ENCODE measurements at regions not wholly inside any gene's neighbourhood (a gene's known extent, or its start where the extent isn't known, plus 50 kb on each side); places are given as distances from the start of the nearest gene placed in this dataset.

- H3K27me3 Mint-ChIP-seq: no peaks in the 10 kb centered on the region
- ChIA-PET POLR2A (no interaction called here), CTCF (no interaction called here)
- no peaks in the 10 kb centered on the region for H3K36me3 Mint-ChIP-seq (ENCODE audit: low read depth)
- no peak for ATAC-seq
- no peak for DNase-seq
- no peak overlapping the region for H3K27ac Mint-ChIP-seq
- H3K9me3 Mint-ChIP-seq (ENCODE audit: low read depth): peaks cover 7% of the 10 kb centered on the region
- H3K4me3 Mint-ChIP-seq: no peak overlapping the region
- intact Hi-C loops (cut with DNase I, micrococcal nuclease): no loop called here
- no peaks in the 10 kb centered on the region for H3K4me1 Mint-ChIP-seq
Observed at GRCh38 chr6:78561015-78561414, 306.3 kb upstream of the IRAK1BP1 start.

- peaks cover 13% of the 10 kb centered on the region for H3K9me3 Mint-ChIP-seq (ENCODE audit: low read depth)
Observed at GRCh38 chr6:78565997-78566396, 301.4 kb upstream of the IRAK1BP1 start.

GRCh38 chr6:78570044-78570443 is 297.3 kb upstream of the IRAK1BP1 start:
- DNase-seq (no peak), ATAC-seq (no peak)
- H3K9me3 Mint-ChIP-seq (ENCODE audit: low read depth): peaks cover 21% of the 10 kb centered on the region
- ChIA-PET POLR2A (no interaction called here), CTCF (no interaction called here)
- H3K36me3 Mint-ChIP-seq (ENCODE audit: low read depth): no peaks in the 10 kb centered on the region
- H3K4me3 Mint-ChIP-seq: no peak overlapping the region
- no peak overlapping the region for H3K27ac Mint-ChIP-seq
- no peaks in the 10 kb centered on the region for H3K27me3 Mint-ChIP-seq
- H3K4me1 Mint-ChIP-seq: no peaks in the 10 kb centered on the region
- intact Hi-C loops (cut with DNase I, micrococcal nuclease): no loop called here

More at GRCh38 chr6:78565997-78566396, 301.4 kb upstream of the IRAK1BP1 start:
- no peak overlapping the region for H3K27ac Mint-ChIP-seq
- no peaks in the 10 kb centered on the region for H3K4me1 Mint-ChIP-seq
- no peaks in the 10 kb centered on the region for H3K36me3 Mint-ChIP-seq (ENCODE audit: low read depth)
- no peak for DNase-seq
- H3K27me3 Mint-ChIP-seq: no peaks in the 10 kb centered on the region
- ATAC-seq: no peak
- intact Hi-C loops (cut with DNase I, micrococcal nuclease): no loop called here
- ChIA-PET CTCF (no interaction called here), POLR2A (no interaction called here)
- no peak overlapping the region for H3K4me3 Mint-ChIP-seq

- ATAC-seq: no peak
- Mint-ChIP-seq H3K27me3 (no peaks in the 10 kb centered on the region), H3K9me3 (ENCODE audit: low read depth) (peaks cover 4% of the 10 kb centered on the region), H3K27ac (no peak overlapping the region), H3K4me3 (no peak overlapping the region), H3K4me1 (no peaks in the 10 kb centered on the region), H3K36me3 (ENCODE audit: low read depth) (no peaks in the 10 kb centered on the region)
- ChIA-PET CTCF (interaction anchor here (1.8 kb wide), 1 partner anchor 13 kb away, joined by 4 read pairs; no protein-coding TSS in a partner anchor), POLR2A (no interaction called here)
- DNase-seq: no peak
- intact Hi-C loops (cut with DNase I, micrococcal nuclease): no loop called here
Observed at GRCh38 chr6:78577585-78577984, 289.8 kb upstream of the IRAK1BP1 start.

DNA sequence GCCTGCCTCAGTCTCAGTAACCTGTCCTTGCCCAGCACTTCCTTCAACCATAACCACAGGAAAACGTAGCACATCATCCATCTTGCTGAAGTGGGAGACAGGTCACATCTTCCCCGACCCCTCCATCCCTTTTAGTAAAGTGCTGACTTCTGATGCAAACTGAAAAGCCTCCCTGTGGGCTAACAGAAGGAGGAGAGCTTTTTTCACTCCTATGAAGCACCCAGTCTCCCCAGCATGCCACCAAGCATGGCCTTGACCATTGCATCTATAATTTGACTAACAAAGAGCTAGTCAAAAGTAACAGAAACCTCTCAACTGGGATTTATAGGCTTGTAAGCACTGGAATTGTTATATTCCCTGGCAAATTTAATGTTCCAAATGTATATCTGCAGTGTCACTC is 288.9 kb upstream of the IRAK1BP1 start:
- Mint-ChIP-seq H3K9me3 (ENCODE audit: low read depth) (peaks cover 2% of the 10 kb centered on the region), H3K4me3 (no peak overlapping the region), H3K27ac (no peak overlapping the region), H3K27me3 (no peaks in the 10 kb centered on the region), H3K36me3 (ENCODE audit: low read depth) (no peaks in the 10 kb centered on the region), H3K4me1 (no peaks in the 10 kb centered on the region)
- ChIA-PET CTCF (no interaction called here), POLR2A (no interaction called here)
- no peak for ATAC-seq
- no peak for DNase-seq
- intact Hi-C loops (cut with DNase I, micrococcal nuclease): no loop called here

- no peak overlapping the region for H3K27ac Mint-ChIP-seq
- no peak overlapping the region for H3K4me3 Mint-ChIP-seq
- H3K27me3 Mint-ChIP-seq: no peaks in the 10 kb centered on the region
- DNase-seq (no peak), ATAC-seq (no peak)
- intact Hi-C loops (cut with DNase I, micrococcal nuclease): no loop called here
- ChIA-PET POLR2A (no interaction called here), CTCF (no interaction called here)
- H3K36me3 Mint-ChIP-seq (ENCODE audit: low read depth): no peaks in the 10 kb centered on the region
- H3K9me3 Mint-ChIP-seq (ENCODE audit: low read depth): no peaks in the 10 kb centered on the region
- no peaks in the 10 kb centered on the region for H3K4me1 Mint-ChIP-seq
Observed at GRCh38 chr6:78580923-78581322, 286.4 kb upstream of the IRAK1BP1 start.

- H3K4me1 Mint-ChIP-seq: no peaks in the 10 kb centered on the region
- DNase-seq: no peak
- intact Hi-C loops (cut with DNase I, micrococcal nuclease): no loop called here
- no peaks in the 10 kb centered on the region for H3K9me3 Mint-ChIP-seq (ENCODE audit: low read depth)
- H3K36me3 Mint-ChIP-seq (ENCODE audit: low read depth): no peaks in the 10 kb centered on the region
- CTCF ChIA-PET: no interaction called here
- no peaks in the 10 kb centered on the region for H3K27me3 Mint-ChIP-seq
- no peak overlapping the region for H3K4me3 Mint-ChIP-seq
- ATAC-seq: no peak
- POLR2A ChIA-PET: no interaction called here
- no peak overlapping the region for H3K27ac Mint-ChIP-seq
Observed at GRCh38 chr6:78583079-78583478, 284.3 kb upstream of the IRAK1BP1 start.

- ATAC-seq (no peak), DNase-seq (no peak)
- H3K36me3 Mint-ChIP-seq (ENCODE audit: low read depth): no peaks in the 10 kb centered on the region
- intact Hi-C loops (cut with DNase I, micrococcal nuclease): no loop called here
- POLR2A ChIA-PET: no interaction called here
- CTCF ChIA-PET: no interaction called here
- H3K27ac Mint-ChIP-seq: no peak overlapping the region
- H3K27me3 Mint-ChIP-seq: no peaks in the 10 kb centered on the region
- H3K4me3 Mint-ChIP-seq: no peak overlapping the region
- no peaks in the 10 kb centered on the region for H3K4me1 Mint-ChIP-seq
- H3K9me3 Mint-ChIP-seq (ENCODE audit: low read depth): no peaks in the 10 kb centered on the region
Observed at GRCh38 chr6:78589436-78589835, 277.9 kb upstream of the IRAK1BP1 start.

DNA sequence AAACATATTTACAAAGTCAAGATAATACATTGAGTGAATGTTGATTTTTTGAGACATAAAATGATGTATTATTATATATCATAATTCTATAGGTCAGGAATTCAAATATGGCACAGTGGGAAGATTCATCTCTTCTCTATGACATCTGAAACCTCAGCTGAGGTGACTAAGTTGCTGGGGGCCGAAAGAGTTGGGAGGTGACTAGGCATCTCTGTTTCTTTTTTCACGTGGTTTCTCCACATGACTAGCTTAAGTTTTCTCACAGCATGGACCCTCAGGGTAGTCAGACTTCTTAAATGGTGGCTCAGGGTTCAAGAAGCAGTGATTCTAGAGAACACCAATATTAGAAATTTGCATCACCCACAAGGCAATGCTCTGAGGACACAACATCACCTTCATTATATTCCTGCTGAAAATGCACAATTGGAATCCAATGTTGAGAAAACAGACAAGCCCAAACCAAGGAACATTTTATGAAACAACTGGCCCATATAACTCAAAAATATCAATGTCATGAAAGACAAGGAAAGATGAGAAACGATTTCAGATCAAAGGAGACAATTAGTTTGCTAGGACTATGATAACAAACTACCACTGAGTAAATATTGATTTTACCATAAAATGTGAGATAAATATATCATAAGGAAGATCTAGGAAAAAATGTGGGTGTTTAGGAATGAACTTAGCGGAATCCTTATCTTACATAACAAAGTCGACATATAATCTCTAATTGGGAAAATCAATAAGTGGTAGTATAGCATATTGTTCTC is 273.3 kb upstream of the IRAK1BP1 start:
- intact Hi-C loops (cut with DNase I, micrococcal nuclease): no loop called here
- Mint-ChIP-seq H3K4me1 (no peaks in the 10 kb centered on the region), H3K36me3 (ENCODE audit: low read depth) (no peaks in the 10 kb centered on the region), H3K9me3 (ENCODE audit: low read depth) (no peaks in the 10 kb centered on the region), H3K4me3 (no peak overlapping the region), H3K27ac (no peak overlapping the region), H3K27me3 (no peaks in the 10 kb centered on the region)
- ChIA-PET POLR2A (no interaction called here), CTCF (interaction anchor here (0.6 kb wide), 1 partner anchor 678 kb away, joined by 3 read pairs; no protein-coding TSS in a partner anchor)
- DNase-seq (no peak), ATAC-seq (no peak)

GRCh38 chr6:78594668-78595066 is 272.7 kb upstream of the IRAK1BP1 start:
- Mint-ChIP-seq H3K4me1 (no peaks in the 10 kb centered on the region), H3K4me3 (no peak overlapping the region), H3K27me3 (no peaks in the 10 kb centered on the region), H3K9me3 (ENCODE audit: low read depth) (no peaks in the 10 kb centered on the region), H3K27ac (no peak overlapping the region), H3K36me3 (ENCODE audit: low read depth) (no peaks in the 10 kb centered on the region)
- ATAC-seq (no peak), DNase-seq (no peak)
- CTCF ChIA-PET: no interaction called here
- POLR2A ChIA-PET: no interaction called here
- intact Hi-C loops (cut with DNase I, micrococcal nuclease): no loop called here

DNA sequence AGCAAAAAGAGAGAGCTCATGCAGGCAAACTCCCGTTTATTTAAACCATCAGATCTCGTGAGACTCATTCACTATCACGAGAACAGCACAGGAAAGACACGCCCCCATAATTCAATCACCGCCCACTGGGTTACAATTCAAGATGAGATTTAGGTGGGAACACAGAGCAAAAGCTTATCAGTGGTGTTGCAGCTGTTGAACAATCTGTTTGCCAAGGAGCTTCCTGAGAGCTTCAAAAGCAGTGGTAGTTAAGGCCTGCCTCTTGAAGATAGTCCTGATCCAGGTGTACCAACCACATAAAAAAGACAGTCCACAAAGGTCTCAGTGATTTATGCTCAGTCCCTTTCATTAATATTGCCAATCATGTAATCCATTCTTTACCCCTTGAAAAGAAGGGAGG is 269.4 kb upstream of the IRAK1BP1 start:
- ChIA-PET CTCF (interaction anchor here (0.5 kb wide), 1 partner anchor 102 kb away, joined by 4 read pairs; no protein-coding TSS in a partner anchor), POLR2A (no interaction called here)
- Mint-ChIP-seq H3K27ac (no peak overlapping the region), H3K4me1 (no peaks in the 10 kb centered on the region), H3K27me3 (no peaks in the 10 kb centered on the region), H3K36me3 (ENCODE audit: low read depth) (no peaks in the 10 kb centered on the region), H3K9me3 (ENCODE audit: low read depth) (no peaks in the 10 kb centered on the region), H3K4me3 (no peak overlapping the region)
- intact Hi-C loops (cut with DNase I, micrococcal nuclease): no loop called here
- no peak for ATAC-seq
- DNase-seq: no peak

GRCh38 chr6:78598966-78599365 is 268.4 kb upstream of the IRAK1BP1 start:
- Mint-ChIP-seq H3K4me1 (no peaks in the 10 kb centered on the region), H3K4me3 (no peak overlapping the region), H3K27ac (no peak overlapping the region), H3K27me3 (no peaks in the 10 kb centered on the region), H3K9me3 (ENCODE audit: low read depth) (no peaks in the 10 kb centered on the region), H3K36me3 (ENCODE audit: low read depth) (no peaks in the 10 kb centered on the region)
- ChIA-PET POLR2A (no interaction called here), CTCF (no interaction called here)
- intact Hi-C loops (cut with DNase I, micrococcal nuclease): no loop called here
- no peak for DNase-seq
- no peak for ATAC-seq

- no peaks in the 10 kb centered on the region for H3K27me3 Mint-ChIP-seq
- H3K27ac Mint-ChIP-seq: no peak overlapping the region
- CTCF ChIA-PET: no interaction called here
- H3K4me1 Mint-ChIP-seq: no peaks in the 10 kb centered on the region
- ATAC-seq (no peak), DNase-seq (no peak)
- H3K36me3 Mint-ChIP-seq (ENCODE audit: low read depth): no peaks in the 10 kb centered on the region
- no peak overlapping the region for H3K4me3 Mint-ChIP-seq
- no peaks in the 10 kb centered on the region for H3K9me3 Mint-ChIP-seq (ENCODE audit: low read depth)
- intact Hi-C loops (cut with DNase I, micrococcal nuclease): no loop called here
- POLR2A ChIA-PET: no interaction called here
Observed at GRCh38 chr6:78599526-78599925, 267.8 kb upstream of the IRAK1BP1 start.
